Tibial nerve (tissue), 4 donors: ENCODE measurements at regions not wholly inside any gene's neighbourhood (a gene's known extent, or its start where the extent isn't known, plus 50 kb on each side); places are given as distances from the start of the nearest gene placed in this dataset.
A peak's percentile ranks its signal among the peaks of the same experiment; 100 is the strongest.

Experiments
- DNase-seq, 2 donors: peaks; one replicate each; pipeline ENCODE4 v3.0.0-alpha.2; 2019; ENCODE audit warnings: low spot score in 2 of 2
- H3K27ac ChIP-seq, 4 donors: fragments of 200-600 bp; sonication (generic) in 3 of 4; one replicate each; pipeline ENCODE4 v1.5.1; 2017 to 2019; ENCODE audit warnings: mild to moderate bottlenecking in 1 of 4
- H3K27me3 ChIP-seq, 2 donors: fragments of 200-600 bp; sonication (generic) in 1 of 2; one replicate each; pipeline versions ENCODE4 v1.5.1 to v1.6.0; 2017 to 2019
- H3K36me3 ChIP-seq, 3 donors: fragments of 200-600 bp; sonication (generic); one replicate each; pipeline ENCODE4 v1.5.1; 2018 to 2019
- H3K4me1 ChIP-seq, 4 donors: fragments of 200-600 bp; sonication (generic) in 3 of 4; one replicate each; pipeline ENCODE4 v1.5.1; 2017 to 2019
- H3K4me3 ChIP-seq, 4 donors: fragments of 200-600 bp; sonication (generic) in 3 of 4; one replicate each; pipeline ENCODE4 v1.5.1; 2017 to 2019; ENCODE audit warnings: mild to moderate bottlenecking in 1 of 4, moderate library complexity in 1 of 4
- H3K9me3 ChIP-seq, 4 donors: fragments of 200-600 bp; sonication (generic) in 3 of 4; one replicate each; pipeline ENCODE4 v1.5.1; 2017 to 2019
- EP300 ChIP-seq, 2 donors: sonication (generic); formaldehyde crosslinking; IDR thresholded peaks; one replicate each; pipeline ENCODE4 v1.6.1; 2017; ENCODE audit warnings: antibody characterized with exemption in 2 of 2, mild to moderate bottlenecking in 1 of 2
- POLR2A ChIP-seq, 2 donors: fragments of 450-650 bp; IDR thresholded peaks; one replicate each; pipeline ENCODE4 v1.6.1; 2017; ENCODE audit warnings: antibody characterized with exemption in 2 of 2, mild to moderate bottlenecking in 2 of 2, moderate library complexity in 2 of 2
- WGBS, 2 donors: methylation state at CpG; one replicate each; pipeline ENCODE4 v1.1.5; 2018; 5-methylcytosine and 5-hydroxymethylcytosine counted together
- TF ChIP-seq, protein P1 (sequence below), 5 experiments: fragments of 200-600 bp in 3 of 5; fragments of 450-650 bp in 2 of 5; sonication (generic) in 3 of 5; IDR thresholded peaks; one replicate each; pipeline ENCODE4 v1.5.1; 2016 to 2019; ENCODE audit warnings: antibody characterized with exemption in 5 of 5, mild to moderate bottlenecking in 3 of 5, moderate library complexity in 2 of 5

DNA sequence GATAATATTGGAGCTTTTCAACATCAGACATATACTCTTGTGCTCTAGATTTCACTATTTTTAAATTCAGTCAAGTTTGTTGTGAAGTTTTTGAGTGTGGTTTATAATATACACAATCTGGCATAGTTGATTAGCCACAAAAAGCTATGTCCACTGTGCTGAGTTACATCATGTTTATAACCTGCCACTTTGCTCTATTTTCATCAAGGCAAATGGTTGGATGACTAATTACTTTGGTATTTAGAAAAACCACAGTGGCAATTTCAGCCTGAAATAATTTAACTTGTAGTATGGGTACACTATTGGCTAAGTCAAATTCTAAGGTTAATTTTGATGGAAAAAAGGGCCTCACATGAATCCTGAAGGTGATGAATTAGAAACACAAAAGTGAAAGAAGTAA is 262.6 kb downstream of the C4orf33 start:
- H3K36me3 ChIP-seq: no peaks in the 10 kb centered on the region

DNA sequence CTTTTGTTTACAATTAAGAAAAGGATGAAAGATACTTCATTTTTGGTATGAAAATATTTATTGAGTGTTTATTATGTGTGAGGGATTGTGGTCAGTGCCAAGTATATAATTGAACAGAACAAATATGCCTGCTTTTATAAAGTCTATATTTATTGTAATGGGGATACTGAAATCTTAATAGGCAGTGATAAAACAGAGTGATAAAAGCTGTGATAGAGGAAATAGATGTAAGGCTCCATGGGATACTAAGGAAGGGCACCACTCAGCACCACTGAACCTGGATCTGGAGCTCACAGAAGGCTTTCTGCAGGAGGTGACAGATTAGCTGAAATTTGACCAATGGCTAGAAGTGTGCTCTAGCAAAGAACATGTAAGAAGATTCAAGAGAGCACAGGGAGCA is 263.5 kb downstream of the C4orf33 start:
- no peaks in the 10 kb centered on the region for H3K36me3 ChIP-seq
- H3K27me3 ChIP-seq: no peaks in the 10 kb centered on the region
- H3K27ac ChIP-seq: no peak overlapping the region
- no peak overlapping the region for H3K4me3 ChIP-seq
- peaks cover 0 to 9% (median 0%) of the 10 kb centered on the region in 4 donors for H3K4me1 ChIP-seq
- no peak for DNase-seq
- H3K9me3 ChIP-seq: no peaks in the 10 kb centered on the region
- TF ChIP-seq, protein P1, sequence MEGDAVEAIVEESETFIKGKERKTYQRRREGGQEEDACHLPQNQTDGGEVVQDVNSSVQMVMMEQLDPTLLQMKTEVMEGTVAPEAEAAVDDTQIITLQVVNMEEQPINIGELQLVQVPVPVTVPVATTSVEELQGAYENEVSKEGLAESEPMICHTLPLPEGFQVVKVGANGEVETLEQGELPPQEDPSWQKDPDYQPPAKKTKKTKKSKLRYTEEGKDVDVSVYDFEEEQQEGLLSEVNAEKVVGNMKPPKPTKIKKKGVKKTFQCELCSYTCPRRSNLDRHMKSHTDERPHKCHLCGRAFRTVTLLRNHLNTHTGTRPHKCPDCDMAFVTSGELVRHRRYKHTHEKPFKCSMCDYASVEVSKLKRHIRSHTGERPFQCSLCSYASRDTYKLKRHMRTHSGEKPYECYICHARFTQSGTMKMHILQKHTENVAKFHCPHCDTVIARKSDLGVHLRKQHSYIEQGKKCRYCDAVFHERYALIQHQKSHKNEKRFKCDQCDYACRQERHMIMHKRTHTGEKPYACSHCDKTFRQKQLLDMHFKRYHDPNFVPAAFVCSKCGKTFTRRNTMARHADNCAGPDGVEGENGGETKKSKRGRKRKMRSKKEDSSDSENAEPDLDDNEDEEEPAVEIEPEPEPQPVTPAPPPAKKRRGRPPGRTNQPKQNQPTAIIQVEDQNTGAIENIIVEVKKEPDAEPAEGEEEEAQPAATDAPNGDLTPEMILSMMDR (IDR thresholded peaks at IDR 0.05): no peak
- TF ChIP-seq POLR2A (IDR thresholded peaks at IDR 0.05): no peak
- no peak for TF ChIP-seq EP300 (IDR thresholded peaks at IDR 0.05)

More for the DNA sequence above, 262.6 kb downstream of the C4orf33 start:
- TF ChIP-seq, protein P1 (IDR thresholded peaks at IDR 0.05): no peak
- TF ChIP-seq EP300 (IDR thresholded peaks at IDR 0.05) (no peak), POLR2A (IDR thresholded peaks at IDR 0.05) (no peak)
- Histone ChIP-seq H3K27ac (no peak overlapping the region), H3K4me3 (no peak overlapping the region), H3K9me3 (no peaks in the 10 kb centered on the region), H3K4me1 (peaks cover 0 to 7% (median 0%) of the 10 kb centered on the region in 4 donors), H3K27me3 (no peaks in the 10 kb centered on the region)
- DNase-seq: no peak

DNA sequence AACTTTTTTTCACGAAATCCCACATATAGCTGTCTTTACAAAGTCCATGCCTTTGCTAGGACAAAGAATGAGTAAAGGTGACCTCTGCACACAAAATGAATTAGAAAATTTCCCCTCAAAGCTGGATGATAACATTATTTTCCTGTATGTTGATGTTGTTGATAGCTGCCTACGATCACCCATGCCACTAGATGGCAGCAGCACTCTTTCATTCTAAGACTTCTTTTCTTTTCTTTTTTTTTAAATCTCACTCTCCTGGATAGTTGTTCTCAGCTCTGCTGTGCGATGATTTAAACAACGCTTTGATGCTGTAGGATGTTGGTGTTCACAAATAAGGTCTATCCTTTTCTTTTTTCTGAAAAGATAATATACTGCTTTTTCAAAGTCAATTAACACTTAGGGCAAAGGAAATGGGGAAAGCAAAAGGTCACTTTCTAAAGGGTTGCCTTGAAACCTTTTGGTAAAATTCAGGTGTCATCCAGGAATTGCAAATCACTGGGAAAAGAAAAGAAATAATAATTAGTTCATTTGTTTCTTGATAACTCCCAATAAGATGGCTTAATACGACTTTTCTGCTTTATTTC is 266.8 kb downstream of the C4orf33 start:
- 8 to 11% methylated on average over 5 of the region's 5 CpGs for WGBS, 2 donors
- Histone ChIP-seq H3K36me3 (no peaks in the 10 kb centered on the region), H3K9me3 (no peaks in the 10 kb centered on the region), H3K4me1 (peaks cover 0 to 6% (median 0%) of the 10 kb centered on the region in 4 donors), H3K27me3 (no peaks in the 10 kb centered on the region), H3K27ac (no peak overlapping the region), H3K4me3 (no peak overlapping the region)
- peak; percentile 45 to 74 for DNase-seq
- no peak for TF ChIP-seq EP300 (IDR thresholded peaks at IDR 0.05)
- TF ChIP-seq, protein P1 (IDR thresholded peaks at IDR 0.05): peak; percentile 65 to 85 (median 74)
- TF ChIP-seq POLR2A (IDR thresholded peaks at IDR 0.05): no peak

DNA sequence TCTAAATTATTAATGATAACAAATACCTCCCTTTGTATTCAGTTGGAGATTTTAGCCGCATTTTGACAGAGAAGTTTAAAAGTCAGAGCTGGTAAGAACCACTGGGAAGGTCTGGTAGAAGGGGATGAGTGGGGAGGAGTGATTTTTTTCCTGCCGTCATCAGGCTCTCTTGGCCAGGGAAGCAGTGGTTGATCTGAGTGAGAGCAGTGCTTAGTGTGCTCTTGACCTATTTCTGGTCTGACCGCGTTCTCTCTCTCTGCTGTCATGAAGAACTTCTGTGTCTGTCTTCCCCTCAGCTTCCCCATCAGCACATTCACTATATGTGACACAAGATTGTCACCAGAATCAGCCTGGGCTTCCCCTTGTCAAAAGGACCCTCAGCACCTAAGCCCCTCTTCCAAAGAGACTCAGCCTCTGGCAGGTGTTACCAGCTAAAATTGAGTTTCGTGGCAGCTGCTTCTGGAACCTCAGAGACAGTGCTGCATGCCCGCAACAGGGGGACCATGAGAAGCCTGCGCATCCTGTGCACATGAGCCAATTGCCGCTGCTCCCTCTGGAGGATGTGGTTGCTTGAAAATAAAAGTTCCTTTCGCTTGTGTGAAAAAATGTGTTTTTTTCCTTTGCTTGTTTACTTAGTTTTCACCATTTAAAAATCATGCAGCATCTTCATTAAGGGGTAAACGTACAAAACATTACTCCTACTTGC is 268.9 kb downstream of the C4orf33 start:
- H3K9me3 ChIP-seq: no peaks in the 10 kb centered on the region
- H3K4me3 ChIP-seq: no peak overlapping the region
- no peak for DNase-seq
- H3K27me3 ChIP-seq: no peaks in the 10 kb centered on the region
- 81 to 84% methylated on average over 10 of the region's 10 CpGs for WGBS, 2 donors
- no peaks in the 10 kb centered on the region for H3K36me3 ChIP-seq
- H3K4me1 ChIP-seq: peaks cover 0 to 6% (median 0%) of the 10 kb centered on the region in 4 donors
- TF ChIP-seq POLR2A (IDR thresholded peaks at IDR 0.05) (no peak), EP300 (IDR thresholded peaks at IDR 0.05) (no peak)
- TF ChIP-seq, protein P1 (IDR thresholded peaks at IDR 0.05): no peak
- no peak overlapping the region for H3K27ac ChIP-seq

DNA sequence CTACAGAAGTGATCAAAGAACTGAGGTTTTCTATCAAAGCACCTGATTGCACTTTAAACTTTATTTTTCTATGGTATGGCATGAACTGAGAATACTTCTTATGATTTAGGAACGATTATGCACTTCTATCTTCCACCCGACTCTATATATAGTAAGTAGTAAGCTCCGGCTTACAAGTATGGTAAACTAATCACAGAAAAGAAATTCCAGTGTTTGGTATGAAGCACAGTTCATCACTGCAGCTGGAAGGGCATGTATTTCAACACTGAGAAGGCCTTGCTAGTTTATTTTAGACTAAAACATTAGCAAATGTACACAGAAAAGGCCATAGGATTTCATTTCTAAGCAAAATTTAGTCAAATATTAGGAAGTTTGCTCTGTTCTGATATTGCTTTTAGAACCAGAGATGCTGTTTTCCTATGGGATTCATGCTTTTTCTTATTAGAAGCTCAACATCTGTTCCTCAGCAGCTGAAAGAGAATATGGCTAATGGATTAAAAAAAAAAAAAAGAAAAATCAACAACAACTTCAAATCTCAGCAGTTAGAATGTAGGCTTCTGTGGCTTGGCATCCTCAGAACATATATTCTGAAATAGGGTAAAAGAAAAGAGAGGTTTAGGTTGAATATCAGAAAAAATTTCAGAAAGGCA is 273.5 kb downstream of the C4orf33 start:
- Histone ChIP-seq H3K9me3 (no peaks in the 10 kb centered on the region), H3K36me3 (no peaks in the 10 kb centered on the region), H3K27ac (no peak overlapping the region), H3K27me3 (no peaks in the 10 kb centered on the region), H3K4me1 (no peaks in the 10 kb centered on the region), H3K4me3 (no peak overlapping the region)
- DNase-seq: no peak
- WGBS, 2 donors: 33 to 63% methylated on average over 3 of the region's 3 CpGs
- no peak for TF ChIP-seq POLR2A (IDR thresholded peaks at IDR 0.05)
- TF ChIP-seq EP300 (IDR thresholded peaks at IDR 0.05): no peak
- TF ChIP-seq, protein P1 (IDR thresholded peaks at IDR 0.05): no peak
